Right atrium auricular region (tissue), 2 donors: ENCODE measurements at regions not wholly inside any gene's neighbourhood (a gene's known extent, or its start where the extent isn't known, plus 50 kb on each side); places are given as distances from the start of the nearest gene placed in this dataset.

ENCODE experiments used
- DNase-seq: peaks from one replicate; pipeline ENCODE4 v3.0.0-alpha.2; 2019; ENCODE audit warnings: low spot score
- H3K27ac ChIP-seq, 2 donors: fragments of 200-600 bp; sonication (generic); 1 replicate in 1 of 2; 2 replicates in 1 of 2; pipeline ENCODE4 v1.5.1; 2016 to 2019
- H3K27me3 ChIP-seq, 2 donors: fragments of 200-600 bp; sonication (generic); one replicate each; pipeline versions ENCODE4 v1.5.1 to v1.6.0; 2017 to 2019
- H3K36me3 ChIP-seq: fragments of 200-600 bp; sonication (generic); one replicate; pipeline ENCODE4 v1.5.1; 2016
- H3K4me1 ChIP-seq, 2 donors: fragments of 200-600 bp; sonication (generic); one replicate each; pipeline versions ENCODE4 v1.5.1 to v1.6.0; 2017 to 2019
- H3K4me3 ChIP-seq, 2 donors: fragments of 200-600 bp; sonication (generic); 1 replicate in 1 of 2; 2 replicates in 1 of 2; pipeline ENCODE4 v1.5.1; 2017 to 2019; ENCODE audit warnings: mild to moderate bottlenecking in 1 of 2, moderate library complexity in 1 of 2
- H3K9me3 ChIP-seq, 2 donors: fragments of 200-600 bp; sonication (generic); one replicate each; pipeline ENCODE4 v1.5.1; 2019
- TF ChIP-seq, protein P1 (sequence below), 2 donors: fragments of 200-600 bp; sonication (generic); IDR thresholded peaks; one replicate each; pipeline ENCODE4 v1.5.1; 2019; ENCODE audit warnings: antibody characterized with exemption in 2 of 2

DNA sequence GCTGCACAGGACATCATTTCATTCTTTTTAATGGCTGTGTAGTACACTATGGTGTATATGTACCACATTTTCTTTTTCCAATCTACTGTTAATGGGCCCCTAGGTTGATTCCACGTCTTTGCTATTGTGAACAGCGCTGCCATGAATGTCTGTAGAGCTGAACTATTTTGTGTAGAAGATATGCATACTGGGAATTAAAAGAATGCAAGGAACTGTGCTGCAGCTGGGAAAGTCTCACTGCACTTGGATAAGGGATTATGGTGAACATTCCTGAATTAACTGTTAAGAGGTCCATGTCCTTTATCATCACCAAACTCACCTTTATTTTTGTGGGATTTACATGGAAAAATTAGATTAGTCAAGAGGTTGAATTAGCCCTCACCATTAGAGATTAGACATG is 224.7 kb downstream of the SNX19 start:
- DNase-seq, result no peak
- no peaks in the 10 kb centered on the region for H3K36me3 ChIP-seq
- TF ChIP-seq, protein P1, sequence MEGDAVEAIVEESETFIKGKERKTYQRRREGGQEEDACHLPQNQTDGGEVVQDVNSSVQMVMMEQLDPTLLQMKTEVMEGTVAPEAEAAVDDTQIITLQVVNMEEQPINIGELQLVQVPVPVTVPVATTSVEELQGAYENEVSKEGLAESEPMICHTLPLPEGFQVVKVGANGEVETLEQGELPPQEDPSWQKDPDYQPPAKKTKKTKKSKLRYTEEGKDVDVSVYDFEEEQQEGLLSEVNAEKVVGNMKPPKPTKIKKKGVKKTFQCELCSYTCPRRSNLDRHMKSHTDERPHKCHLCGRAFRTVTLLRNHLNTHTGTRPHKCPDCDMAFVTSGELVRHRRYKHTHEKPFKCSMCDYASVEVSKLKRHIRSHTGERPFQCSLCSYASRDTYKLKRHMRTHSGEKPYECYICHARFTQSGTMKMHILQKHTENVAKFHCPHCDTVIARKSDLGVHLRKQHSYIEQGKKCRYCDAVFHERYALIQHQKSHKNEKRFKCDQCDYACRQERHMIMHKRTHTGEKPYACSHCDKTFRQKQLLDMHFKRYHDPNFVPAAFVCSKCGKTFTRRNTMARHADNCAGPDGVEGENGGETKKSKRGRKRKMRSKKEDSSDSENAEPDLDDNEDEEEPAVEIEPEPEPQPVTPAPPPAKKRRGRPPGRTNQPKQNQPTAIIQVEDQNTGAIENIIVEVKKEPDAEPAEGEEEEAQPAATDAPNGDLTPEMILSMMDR (IDR thresholded peaks at IDR 0.05), result no peak
- H3K4me1 ChIP-seq, result no peaks in the 10 kb centered on the region
- H3K9me3 ChIP-seq, result no peaks in the 10 kb centered on the region
- H3K4me3 ChIP-seq, result no peak overlapping the region
- no peaks in the 10 kb centered on the region for H3K27me3 ChIP-seq
- no peak overlapping the region for H3K27ac ChIP-seq

DNA sequence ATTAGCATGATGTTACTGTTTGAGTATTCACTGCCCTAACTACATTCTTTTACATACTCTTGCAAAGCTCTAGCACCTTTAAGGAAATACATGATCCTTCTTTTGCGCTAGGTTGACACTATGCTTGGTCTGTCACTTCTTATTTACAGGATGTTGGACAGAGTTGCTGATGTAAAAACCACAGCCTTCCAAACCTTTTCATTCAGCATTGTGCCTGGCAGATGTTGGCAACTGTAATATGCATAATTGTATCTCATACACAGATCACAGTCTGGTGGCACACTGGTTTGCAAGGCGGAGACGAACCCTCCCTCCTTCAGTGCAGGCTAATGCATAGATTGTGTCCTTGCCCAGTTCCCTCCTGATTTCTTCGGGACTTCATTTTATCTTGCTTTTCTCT is 224.1 kb downstream of the SNX19 start:
- Histone ChIP-seq H3K36me3 (no peaks in the 10 kb centered on the region), H3K9me3 (no peaks in the 10 kb centered on the region), H3K4me3 (no peak overlapping the region), H3K4me1 (no peaks in the 10 kb centered on the region), H3K27ac (no peak overlapping the region), H3K27me3 (no peaks in the 10 kb centered on the region)
- DNase-seq, result no peak
- TF ChIP-seq, protein P1 (IDR thresholded peaks at IDR 0.05), result no peak

DNA sequence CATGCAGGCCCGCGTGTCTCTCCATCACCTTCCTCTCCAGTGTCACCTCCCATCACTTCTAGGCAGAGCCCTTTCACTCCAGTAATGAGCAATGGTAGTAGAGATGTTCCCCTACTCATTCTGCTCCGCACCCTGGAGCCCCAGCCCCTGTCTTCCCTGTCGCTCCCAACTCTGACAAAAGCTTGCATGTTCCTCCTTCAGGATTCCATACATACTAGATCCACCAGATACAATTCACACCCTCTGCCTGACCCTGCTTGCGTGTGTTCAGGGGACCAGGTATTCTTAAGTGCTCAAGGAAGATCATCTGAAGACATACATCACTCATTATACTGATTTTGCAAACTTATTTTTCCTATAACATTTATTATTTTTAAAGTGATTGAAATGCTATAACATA is 222.7 kb downstream of the SNX19 start:
- DNase-seq, result no peak
- Histone ChIP-seq H3K27me3 (no peaks in the 10 kb centered on the region), H3K36me3 (no peaks in the 10 kb centered on the region), H3K9me3 (no peaks in the 10 kb centered on the region), H3K27ac (no peak overlapping the region), H3K4me1 (no peaks in the 10 kb centered on the region), H3K4me3 (no peak overlapping the region)
- TF ChIP-seq, protein P1 (IDR thresholded peaks at IDR 0.05), result no peak

DNA sequence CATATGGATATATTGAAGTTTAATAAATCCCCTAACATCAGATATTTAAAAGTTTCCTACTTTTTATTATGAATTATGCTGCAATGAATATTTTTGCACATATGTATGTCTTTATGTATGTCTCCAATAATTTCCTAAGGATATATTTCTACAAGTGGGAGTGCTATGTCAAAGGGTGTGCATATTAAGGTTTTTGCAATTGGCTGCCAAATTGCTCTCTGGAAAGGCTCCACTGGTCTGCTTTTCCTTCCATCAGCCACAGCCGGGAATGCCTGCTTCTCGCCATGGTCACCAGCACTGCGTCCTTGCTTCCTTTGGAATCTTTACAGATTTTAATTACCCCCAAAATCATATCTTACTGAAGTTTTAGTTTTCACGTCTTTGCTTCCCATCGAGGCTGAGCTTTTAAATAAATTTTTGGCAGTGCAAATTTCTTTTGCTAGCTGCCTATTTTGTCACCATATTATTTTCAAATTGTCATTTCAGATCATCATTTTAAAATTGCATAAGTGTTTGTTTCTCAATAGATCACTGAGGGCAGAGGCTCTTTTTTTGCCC is 221.7 kb downstream of the SNX19 start:
- Histone ChIP-seq H3K4me3 (no peak overlapping the region), H3K9me3 (no peaks in the 10 kb centered on the region), H3K4me1 (no peaks in the 10 kb centered on the region), H3K36me3 (no peaks in the 10 kb centered on the region), H3K27ac (no peak overlapping the region), H3K27me3 (no peaks in the 10 kb centered on the region)
- TF ChIP-seq, protein P1 (IDR thresholded peaks at IDR 0.05), result no peak
- no peak for DNase-seq

DNA sequence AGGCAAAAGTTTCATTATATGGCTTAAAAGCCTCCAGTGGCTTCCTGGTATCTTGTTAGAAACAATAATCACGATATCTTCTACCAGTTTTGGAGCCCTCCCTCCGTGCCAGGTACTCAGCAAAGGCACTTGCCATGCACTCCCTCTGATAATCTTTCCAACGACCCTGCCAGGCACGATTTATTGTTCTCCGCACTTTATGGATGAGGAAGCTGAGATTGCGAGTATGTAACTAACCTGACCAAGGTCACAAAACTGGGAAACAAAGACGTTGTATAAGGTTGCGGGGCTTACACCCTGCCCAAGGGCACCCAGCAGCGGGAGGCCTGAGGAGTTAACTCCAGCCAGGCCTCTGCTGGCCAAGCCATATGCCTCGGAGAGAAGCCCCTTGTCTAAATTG is 218.1 kb downstream of the SNX19 start:
- Histone ChIP-seq H3K4me1 (no peaks in the 10 kb centered on the region), H3K36me3 (no peaks in the 10 kb centered on the region), H3K27ac (no peak overlapping the region), H3K27me3 (no peaks in the 10 kb centered on the region), H3K9me3 (no peaks in the 10 kb centered on the region), H3K4me3 (no peak overlapping the region)
- no peak for DNase-seq
- TF ChIP-seq, protein P1 (IDR thresholded peaks at IDR 0.05), result no peak

DNA sequence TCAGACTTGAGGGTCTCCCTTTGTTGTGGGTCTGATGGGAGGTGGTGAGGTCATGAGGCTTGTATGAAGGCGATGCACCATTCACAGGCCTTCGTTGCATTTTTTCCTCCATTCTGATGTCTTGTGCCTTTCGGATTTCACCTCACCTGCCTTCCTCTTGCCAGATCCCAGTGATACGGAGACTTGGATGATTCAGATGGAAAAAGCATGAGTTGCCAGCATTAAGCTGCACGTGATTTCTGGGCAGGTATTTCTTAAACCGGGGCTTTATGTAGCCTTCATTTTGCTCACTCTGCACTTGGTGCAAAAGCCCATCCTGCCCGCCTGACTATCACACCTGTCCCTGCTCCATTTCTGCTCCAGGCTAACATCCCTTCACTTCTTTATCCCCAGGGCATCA is 216.7 kb downstream of the SNX19 start:
- H3K36me3 ChIP-seq, result no peaks in the 10 kb centered on the region
- H3K27me3 ChIP-seq, result no peaks in the 10 kb centered on the region
- TF ChIP-seq, protein P1 (IDR thresholded peaks at IDR 0.05), result no peak
- H3K4me1 ChIP-seq, result no peaks in the 10 kb centered on the region
- no peak overlapping the region for H3K4me3 ChIP-seq
- no peaks in the 10 kb centered on the region for H3K9me3 ChIP-seq
- H3K27ac ChIP-seq, result no peak overlapping the region
- no peak for DNase-seq
